Keratinocyte (primary cell): ENCODE measurements at regions not wholly inside any gene's neighbourhood (a gene's known extent, or its start where the extent isn't known, plus 50 kb on each side); places are given as distances from the start of the nearest gene placed in this dataset.

Experiments used
- DNase-seq: peaks from one replicate; pipeline ENCODE4 v3.0.0-alpha.2; 2011; ENCODE audit warnings: low read depth, missing footprints, low spot score
- FAIRE-seq: peaks from 2 replicates; lab custom pipeline; 2011; peaks lifted over from hg19 to GRCh38; lab: Jason Lieb, UNC
- H2AFZ ChIP-seq: 2 replicates; pipeline ENCODE4 v1.6.0; 2012; ENCODE audit warnings: low read length, control low read depth, inconsistent platforms; ENCODE audit not compliant: control insufficient read depth
- H3K27ac ChIP-seq: 2 replicates; pipeline ENCODE4 v1.5.1; 2011; ENCODE audit warnings: low read length; ENCODE audit not compliant: control insufficient read depth, insufficient read depth
- H3K27me3 ChIP-seq: 3 replicates; pipeline ENCODE4 v1.6.0; 2011; ENCODE audit warnings: low read length; ENCODE audit not compliant: control insufficient read depth, insufficient read depth; ENCODE audit errors: extremely low read depth
- H3K36me3 ChIP-seq, 2 experiments: 2 replicates in 1 of 2; 3 replicates in 1 of 2; pipeline ENCODE4 v1.5.1; 2011; ENCODE audit warnings: low read length in 2 of 2, mild to moderate bottlenecking in 1 of 2; ENCODE audit not compliant: control insufficient read depth in 2 of 2, insufficient read depth in 2 of 2; ENCODE audit errors: extremely low read depth in 1 of 2
- H3K4me1 ChIP-seq: 3 replicates; pipeline ENCODE4 v1.5.1; 2011; ENCODE audit warnings: low read length; ENCODE audit not compliant: control insufficient read depth, insufficient read depth; ENCODE audit errors: extremely low read depth
- H3K4me2 ChIP-seq: 3 replicates; pipeline ENCODE4 v1.6.0; 2011; ENCODE audit warnings: low read depth, low read length; ENCODE audit not compliant: control insufficient read depth, insufficient read depth; ENCODE audit errors: extremely low read depth
- H3K4me3 ChIP-seq, 3 experiments: fragments of 200-600 bp in 1 of 3; sonication (generic) in 1 of 3; 2 replicates in 2 of 3; 3 replicates in 1 of 3; pipeline ENCODE4 v1.5.1; 2011 to 2016; ENCODE audit warnings: low read length in 3 of 3, mild to moderate bottlenecking in 3 of 3, control low read depth in 2 of 3, inconsistent platforms in 1 of 3, low read depth in 1 of 3, mixed read lengths in 1 of 3, mixed run types in 1 of 3, moderate library complexity in 1 of 3; ENCODE audit not compliant: control insufficient read depth in 2 of 3, insufficient read depth in 2 of 3; ENCODE audit errors: extremely low read depth in 1 of 3
- H3K79me2 ChIP-seq: 2 replicates; pipeline ENCODE4 v1.6.0; 2012; ENCODE audit warnings: low read length; ENCODE audit not compliant: control insufficient read depth, insufficient read depth
- H3K9ac ChIP-seq: 3 replicates; pipeline ENCODE4 v1.6.0; 2011; ENCODE audit warnings: low read length; ENCODE audit not compliant: control insufficient read depth, insufficient read depth; ENCODE audit errors: extremely low read depth
- H3K9me1 ChIP-seq: 3 replicates; pipeline ENCODE4 v1.6.0; 2011; ENCODE audit warnings: low read length; ENCODE audit not compliant: control insufficient read depth, insufficient read depth; ENCODE audit errors: extremely low read depth
- H3K9me3 ChIP-seq: 2 replicates; pipeline ENCODE4 v1.5.1; 2012; ENCODE audit warnings: low read depth, low read length; ENCODE audit not compliant: control insufficient read depth
- H4K20me1 ChIP-seq: 3 replicates; pipeline ENCODE4 v1.6.0; 2011; ENCODE audit warnings: low read length; ENCODE audit not compliant: control insufficient read depth, insufficient read depth; ENCODE audit errors: extremely low read depth
- CTCF ChIP-seq, 3 experiments: IDR thresholded peaks in 1 of 3; conservative IDR thresholded peaks in 1 of 3; optimal IDR thresholded peaks in 1 of 3; 2 replicates in 2 of 3; 3 replicates in 1 of 3; pipeline versions ENCODE3 to v1.5.1; 2011; ENCODE audit warnings: low read length in 3 of 3, mild to moderate bottlenecking in 3 of 3, moderate library complexity in 2 of 3, control low read depth in 1 of 3, inconsistent platforms in 1 of 3; ENCODE audit not compliant: insufficient read depth in 2 of 3; ENCODE audit errors: extremely low read depth in 1 of 3
- EZH2 ChIP-seq: IDR thresholded peaks from one replicate; pipeline ENCODE4 v1.6.1; 2012; ENCODE audit warnings: inconsistent platforms, mild to moderate bottlenecking, low read length, moderate library complexity
- dilution Hi-C: fragments of 300-500 bp; cut with MboI; formaldehyde crosslinking; loops from one replicate; pipeline ENCODE4 v1.7.0; 2020; ENCODE audit warnings: low sequenced_read_pairs; ENCODE audit not compliant: extremely low pct_ligation_motif_present

- FAIRE-seq = no peak
- H2AFZ ChIP-seq = no peak overlapping the region
- H3K4me2 ChIP-seq = no peak overlapping the region
- H3K9ac ChIP-seq = no peak overlapping the region
- no peaks in the 10 kb centered on the region for H3K36me3 ChIP-seq
- H3K9me1 ChIP-seq = no peaks in the 10 kb centered on the region
- no peaks in the 10 kb centered on the region for H3K79me2 ChIP-seq
- H4K20me1 ChIP-seq = no peaks in the 10 kb centered on the region
- no peaks in the 10 kb centered on the region for H3K9me3 ChIP-seq
- no peaks in the 10 kb centered on the region for H3K27me3 ChIP-seq
- no peaks in the 10 kb centered on the region for H3K4me1 ChIP-seq
- dilution Hi-C loops = no loop called here
- no peak overlapping the region for H3K4me3 ChIP-seq
- no peak for DNase-seq
- TF ChIP-seq CTCF (optimal IDR thresholded peaks at IDR 0.05 in 1 of 3, IDR thresholded peaks at IDR 0.05 in 1 of 3, conservative IDR thresholded peaks at IDR 0.05 in 1 of 3; ENCODE audit: extremely low read depth in 1 of 3, insufficient read depth in 2 of 3, low read length in 3 of 3) (no peak), EZH2 (no peak)
- H3K27ac ChIP-seq = no peak overlapping the region
Observed at GRCh38 chr6:113540466-113540865, 316.7 kb upstream of the MARCKS start.

DNA sequence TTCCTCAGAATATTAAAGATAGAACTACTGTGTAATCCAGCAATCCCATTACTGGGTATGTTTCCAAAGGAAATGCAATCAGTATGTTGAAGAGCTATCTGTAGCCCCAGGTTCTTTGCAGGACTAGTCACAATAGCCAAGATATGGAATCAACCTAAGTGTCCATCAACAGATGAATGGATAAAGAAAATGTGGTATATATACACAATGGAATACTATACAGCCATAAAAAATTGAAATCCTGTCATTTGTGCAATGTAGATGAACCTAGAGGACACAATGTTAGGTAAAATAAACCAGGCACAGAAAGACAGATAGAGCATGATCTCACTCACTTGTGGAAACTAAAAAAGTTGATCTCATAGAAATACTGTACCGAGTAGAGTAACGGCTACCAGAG lies 306.0 kb upstream of the MARCKS start:
- no peak for FAIRE-seq
- DNase-seq = no peak
- Histone ChIP-seq H3K79me2 (no peaks in the 10 kb centered on the region), H3K4me1 (no peaks in the 10 kb centered on the region), H3K9me3 (no peaks in the 10 kb centered on the region), H3K9me1 (no peaks in the 10 kb centered on the region), H3K4me2 (no peak overlapping the region), H3K9ac (no peak overlapping the region), H2AFZ (no peak overlapping the region), H4K20me1 (no peaks in the 10 kb centered on the region), H3K27ac (no peak overlapping the region), H3K4me3 (no peak overlapping the region), H3K27me3 (no peaks in the 10 kb centered on the region), H3K36me3 (no peaks in the 10 kb centered on the region)
- TF ChIP-seq EZH2 (no peak), CTCF (optimal IDR thresholded peaks at IDR 0.05 in 1 of 3, IDR thresholded peaks at IDR 0.05 in 1 of 3, conservative IDR thresholded peaks at IDR 0.05 in 1 of 3; ENCODE audit: extremely low read depth in 1 of 3, insufficient read depth in 2 of 3, low read length in 3 of 3) (no peak)
- dilution Hi-C loops = no loop called here
